Breast epithelium (tissue), 4 donors: ENCODE measurements at regions not wholly inside any gene's neighbourhood (a gene's known extent, or its start where the extent isn't known, plus 50 kb on each side); places are given as distances from the start of the nearest gene placed in this dataset.

Experiments
- DNase-seq, 2 donors: peaks; one replicate each; pipeline ENCODE4 v3.0.0-alpha.2; 2019; ENCODE audit warnings: low spot score in 2 of 2
- H3K27ac ChIP-seq, 2 donors: fragments of 200-600 bp; sonication (generic) in 1 of 2; one replicate each; pipeline ENCODE4 v1.5.1; 2016 to 2019; ENCODE audit warnings: mild to moderate bottlenecking in 1 of 2
- H3K27me3 ChIP-seq, 2 donors: fragments of 200-600 bp; sonication (generic) in 1 of 2; one replicate each; pipeline versions ENCODE4 v1.5.1 to v1.6.0; 2017 to 2019; ENCODE audit warnings: control low read depth in 1 of 2, mild to moderate bottlenecking in 1 of 2
- H3K36me3 ChIP-seq: fragments of 200-600 bp; one replicate; pipeline ENCODE4 v1.5.1; 2019
- H3K4me1 ChIP-seq, 2 donors: fragments of 200-600 bp; sonication (generic); one replicate each; pipeline ENCODE4 v1.5.1; 2016 to 2019; ENCODE audit warnings: control low read depth in 1 of 2
- H3K4me3 ChIP-seq, 3 donors: fragments of 200-600 bp; sonication (generic); 1 replicate in 2 of 3; 2 replicates in 1 of 3; pipeline ENCODE4 v1.5.1; 2016 to 2019; ENCODE audit warnings: mild to moderate bottlenecking in 3 of 3, moderate library complexity in 2 of 3
- H3K9me3 ChIP-seq, 2 donors: fragments of 200-600 bp; sonication (generic) in 1 of 2; one replicate each; pipeline ENCODE4 v1.5.1; 2016 to 2019; ENCODE audit warnings: control low read depth in 1 of 2
- CTCF ChIP-seq, 3 donors: fragments of 450-650 bp; IDR thresholded peaks; one replicate each; pipeline ENCODE4 v1.5.1; 2016 to 2017; ENCODE audit warnings: antibody characterized with exemption in 3 of 3, mild to moderate bottlenecking in 3 of 3, moderate library complexity in 3 of 3
- POLR2A ChIP-seq: fragments of 450-650 bp; IDR thresholded peaks from one replicate; pipeline ENCODE4 v1.6.1; 2016; ENCODE audit warnings: antibody characterized with exemption, mild to moderate bottlenecking, moderate library complexity
- POLR2AphosphoS5 ChIP-seq, 3 donors: sonication (generic); formaldehyde crosslinking; IDR thresholded peaks; one replicate each; pipeline ENCODE4 v1.6.1; 2017; ENCODE audit warnings: antibody characterized with exemption in 3 of 3
- intact Hi-C: fragments of 100-400 bp; cut with DNase I; formaldehyde crosslinking; loops from one replicate; pipeline ENCODE4 v1.15.1; 2023; ENCODE audit warnings: low total_unique reads

GRCh38 chr16:54503011-54503855 is 216.6 kb upstream of the IRX3 start:
- intact Hi-C loops: no loop called here
- TF ChIP-seq CTCF (IDR thresholded peaks at IDR 0.05) (no peak), POLR2AphosphoS5 (IDR thresholded peaks at IDR 0.05) (no peak), POLR2A (no peak)
- Histone ChIP-seq H3K27ac (no peak overlapping the region), H3K4me1 (no peaks in the 10 kb centered on the region), H3K36me3 (no peaks in the 10 kb centered on the region), H3K9me3 (peaks cover 0 to 4% of the 10 kb centered on the region in 2 donors), H3K4me3 (no peak overlapping the region), H3K27me3 (no peaks in the 10 kb centered on the region)
- DNase-seq: no peak

- no peak overlapping the region for H3K27ac ChIP-seq
- peaks cover 0 to 5% of the 10 kb centered on the region in 2 donors for H3K9me3 ChIP-seq
- intact Hi-C loops: no loop called here
- no peaks in the 10 kb centered on the region for H3K27me3 ChIP-seq
- no peaks in the 10 kb centered on the region for H3K4me1 ChIP-seq
- TF ChIP-seq POLR2A: no peak
- TF ChIP-seq CTCF (IDR thresholded peaks at IDR 0.05): no peak
- TF ChIP-seq POLR2AphosphoS5 (IDR thresholded peaks at IDR 0.05): no peak
- H3K36me3 ChIP-seq: no peaks in the 10 kb centered on the region
- no peak for DNase-seq
- H3K4me3 ChIP-seq: no peak overlapping the region
These were observed 215.2 kb upstream of the IRX3 start for GRCh38 chr16:54501797-54502196.

- no peak overlapping the region for H3K27ac ChIP-seq
- H3K9me3 ChIP-seq: peaks cover 0 to 4% of the 10 kb centered on the region in 2 donors
- no peak overlapping the region for H3K4me3 ChIP-seq
- H3K36me3 ChIP-seq: no peaks in the 10 kb centered on the region
- H3K27me3 ChIP-seq: no peaks in the 10 kb centered on the region
- TF ChIP-seq CTCF (IDR thresholded peaks at IDR 0.05): no peak
- no peak for TF ChIP-seq POLR2A
- TF ChIP-seq POLR2AphosphoS5 (IDR thresholded peaks at IDR 0.05): no peak
- DNase-seq: no peak
- no peaks in the 10 kb centered on the region for H3K4me1 ChIP-seq
- intact Hi-C loops: no loop called here
These were observed 207.0 kb upstream of the IRX3 start for GRCh38 chr16:54493594-54493993.

GRCh38 chr16:54493061-54493460 is 206.5 kb upstream of the IRX3 start:
- DNase-seq: no peak
- no peak for TF ChIP-seq CTCF (IDR thresholded peaks at IDR 0.05)
- intact Hi-C loops: no loop called here
- no peaks in the 10 kb centered on the region for H3K4me1 ChIP-seq
- no peaks in the 10 kb centered on the region for H3K9me3 ChIP-seq
- no peaks in the 10 kb centered on the region for H3K36me3 ChIP-seq
- no peak overlapping the region for H3K27ac ChIP-seq
- no peak overlapping the region for H3K4me3 ChIP-seq
- H3K27me3 ChIP-seq: no peaks in the 10 kb centered on the region

GRCh38 chr16:54490112-54490488 is 203.5 kb upstream of the IRX3 start:
- H3K27me3 ChIP-seq: no peaks in the 10 kb centered on the region
- no peak for TF ChIP-seq POLR2AphosphoS5 (IDR thresholded peaks at IDR 0.05)
- no peak for TF ChIP-seq POLR2A
- TF ChIP-seq CTCF (IDR thresholded peaks at IDR 0.05): no peak
- no peak overlapping the region for H3K4me3 ChIP-seq

More at GRCh38 chr16:54490112-54490488, 203.5 kb upstream of the IRX3 start:
- intact Hi-C loops: no loop called here
- DNase-seq: no peak
- Histone ChIP-seq H3K9me3 (no peaks in the 10 kb centered on the region), H3K36me3 (no peaks in the 10 kb centered on the region), H3K4me1 (no peaks in the 10 kb centered on the region), H3K27ac (no peak overlapping the region)
